NCI-H82 treated with DMSO at 0.1 percent for 48 hours (cell line): ENCODE measurements at regions not wholly inside any gene's neighbourhood (a gene's known extent, or its start where the extent isn't known, plus 50 kb on each side); places are given as distances from the start of the nearest gene placed in this dataset.
"Not testable (repeated sequence)": the region's sequence is repeated elsewhere in the genome, so short reads cannot be mapped to it uniquely, and the experiment has no call there.

ENCODE experiments used
- DNase-seq: peaks from one replicate; lab custom pipeline; 2025; ENCODE audit not compliant: unreplicated experiment; lab: John Stamatoyannopoulos, UW

DNA sequence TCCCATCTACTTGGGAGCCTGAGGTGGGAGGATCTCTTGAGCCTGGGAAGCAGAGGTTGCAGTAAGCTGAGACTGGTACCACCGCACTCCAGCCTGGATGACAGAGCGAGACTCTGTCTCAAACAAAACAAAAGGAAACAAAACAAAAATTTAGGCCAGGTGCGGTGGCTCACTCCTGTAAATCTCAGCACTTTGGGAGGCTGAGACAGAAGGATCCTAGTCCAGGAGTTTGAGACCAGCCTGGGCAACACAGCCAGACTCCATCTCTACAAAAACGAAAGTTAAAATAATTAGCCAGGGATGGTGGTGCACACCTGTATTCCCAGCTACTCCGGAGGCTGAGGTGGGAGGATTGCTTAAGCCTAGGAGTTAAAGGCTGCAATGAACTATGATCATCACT, 183.2 kb upstream of the ZNF217 start:
- no peak for DNase-seq

- no peak for DNase-seq
These were observed 181.0 kb upstream of the ZNF217 start for GRCh38 chr20:53774461-53775203.

DNA sequence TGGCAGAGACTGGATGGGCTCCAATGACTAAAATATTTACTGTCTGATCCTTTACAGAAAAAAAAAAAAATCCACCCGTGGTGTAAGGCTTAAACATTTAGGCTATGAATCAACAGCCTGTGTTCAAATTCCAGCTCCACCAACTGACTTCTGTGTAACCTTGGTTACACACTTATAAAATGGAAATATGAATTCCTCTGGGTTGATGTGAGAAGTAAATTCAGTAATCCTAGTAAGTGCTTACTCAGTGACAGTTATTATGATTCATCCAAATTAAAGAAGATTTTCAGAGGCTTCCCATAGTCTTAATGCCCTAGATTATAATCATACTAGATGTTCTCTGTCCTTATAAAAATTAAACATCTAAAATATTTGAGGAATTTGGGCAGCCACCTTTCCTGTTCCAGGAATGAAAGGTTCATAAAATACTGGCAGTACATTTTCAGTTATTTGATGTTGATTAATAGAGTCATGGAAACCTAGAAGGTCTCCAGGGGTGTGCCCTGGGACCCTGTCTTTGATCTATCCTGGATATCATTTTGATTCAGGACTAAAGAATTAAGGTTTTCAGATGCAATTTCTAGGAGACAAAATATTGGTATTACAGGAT, 180.3 kb upstream of the ZNF217 start:
- DNase-seq = no peak

GRCh38 chr20:53773066-53773791, 179.6 kb upstream of the ZNF217 start:
- DNase-seq = not testable (repeated sequence)

DNA sequence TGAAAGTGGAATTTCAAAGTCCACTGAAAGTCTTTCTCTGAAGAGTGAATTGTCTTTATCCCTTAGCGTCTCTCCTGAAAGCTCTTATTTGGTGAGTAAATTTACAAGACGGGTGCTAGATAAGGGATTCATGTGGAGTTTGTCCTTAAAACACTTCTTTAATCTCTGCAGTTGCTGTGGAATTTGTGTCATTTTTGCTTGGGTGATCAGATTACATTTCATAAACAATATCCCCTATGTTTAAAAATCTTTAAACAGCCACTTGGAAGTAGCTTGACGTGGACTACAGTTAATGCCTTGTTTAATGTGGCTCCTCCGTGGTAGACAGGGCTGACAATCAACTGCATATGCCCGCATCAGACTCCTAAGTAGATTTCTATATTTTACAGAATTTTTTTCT, 175.4 kb upstream of the ZNF217 start:
- no peak for DNase-seq

GRCh38 chr20:53768329-53768728, 174.7 kb upstream of the ZNF217 start:
- DNase-seq = no peak

DNA sequence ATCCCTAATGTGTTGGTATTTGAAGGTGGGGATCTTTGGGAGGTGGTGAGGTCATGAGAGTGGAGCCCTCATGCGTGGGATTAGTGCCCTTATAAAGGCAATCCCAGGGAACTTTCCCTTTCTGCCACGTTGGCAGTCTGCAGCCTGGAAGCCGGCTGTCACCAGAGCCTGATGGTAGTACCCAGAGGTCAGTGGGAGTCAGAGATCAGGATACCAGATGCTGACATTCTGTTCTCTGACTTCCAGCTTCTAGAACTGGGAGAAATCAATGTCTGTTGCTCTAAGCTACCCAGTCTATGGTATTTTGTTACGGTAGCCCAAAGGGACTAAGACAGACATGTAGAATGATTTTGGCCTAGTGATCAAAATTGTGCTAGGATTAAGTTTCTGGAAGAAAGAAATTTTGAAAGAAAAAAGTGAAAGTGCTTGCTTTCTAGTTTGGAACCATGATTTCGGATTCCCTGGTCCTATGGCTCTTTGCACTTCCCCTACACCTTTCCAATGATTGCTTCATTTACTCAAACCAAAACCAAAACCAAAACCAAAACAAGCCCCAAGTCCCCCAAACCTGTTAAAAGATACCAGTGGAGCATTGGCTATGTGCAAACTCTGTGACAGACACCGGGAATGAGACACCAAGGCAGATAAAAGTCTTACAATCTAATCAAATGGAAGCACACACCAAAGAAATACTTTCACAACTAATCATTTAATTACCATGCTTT, 173.7 kb upstream of the ZNF217 start:
- no peak for DNase-seq

- no peak for DNase-seq
These were observed 170.8 kb upstream of the ZNF217 start for GRCh38 chr20:53764415-53764800.

DNA sequence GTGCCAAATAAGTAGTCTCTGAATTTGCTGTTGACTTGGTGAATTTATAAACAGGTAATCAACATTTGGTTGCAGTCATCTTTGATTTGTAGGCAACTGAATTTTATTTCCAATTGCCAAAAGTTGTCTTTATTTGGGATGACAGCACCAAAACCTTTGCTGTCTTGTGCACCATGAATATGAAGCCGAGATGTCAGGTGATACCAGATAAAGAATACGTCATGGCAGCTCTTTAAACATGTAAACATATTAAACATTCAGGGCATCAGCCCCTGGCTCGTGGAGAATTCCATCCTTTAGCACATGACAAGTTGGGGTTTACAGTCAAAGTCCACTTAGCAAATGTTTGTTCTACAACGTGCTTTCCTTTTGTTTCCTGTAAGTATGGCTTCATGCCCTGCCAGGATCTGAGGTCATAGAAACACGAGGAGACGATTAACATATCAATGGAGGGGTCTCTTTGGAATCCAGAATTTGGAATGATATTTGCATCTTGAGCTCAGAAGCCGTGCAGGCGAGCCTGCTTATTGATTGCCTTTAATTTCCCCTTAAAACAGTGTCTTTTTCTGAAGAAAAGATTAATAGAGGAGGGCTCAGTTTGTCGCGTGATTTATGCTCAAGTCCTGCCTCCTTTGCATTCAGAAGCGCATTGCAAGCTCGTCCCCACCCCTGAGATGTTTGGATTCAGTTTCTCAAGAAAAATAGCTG, 170.2 kb upstream of the ZNF217 start:
- no peak for DNase-seq

GRCh38 chr20:53762423-53762798, 168.8 kb upstream of the ZNF217 start:
- DNase-seq = not testable (repeated sequence)

DNA sequence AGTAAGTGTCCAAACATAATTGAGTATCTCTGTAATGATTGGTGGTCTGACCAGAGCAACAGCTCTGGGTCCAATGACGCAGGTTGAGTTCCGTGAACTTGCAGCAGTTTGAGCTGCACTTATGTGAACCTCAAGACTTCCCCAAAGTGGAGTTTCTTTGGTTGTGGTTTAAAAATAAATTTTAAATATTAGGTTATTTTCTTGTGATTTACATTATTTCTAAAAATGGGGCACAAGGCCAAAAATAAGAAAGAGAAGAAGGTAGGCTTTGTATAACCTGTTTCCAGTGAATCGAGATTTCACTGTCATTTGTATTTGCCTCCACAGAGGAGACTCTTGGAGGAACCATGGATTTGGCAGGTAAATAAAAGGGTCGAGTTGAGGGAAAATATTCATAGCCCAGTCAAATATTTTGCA, 166.4 kb upstream of the ZNF217 start:
- no peak for DNase-seq

DNA sequence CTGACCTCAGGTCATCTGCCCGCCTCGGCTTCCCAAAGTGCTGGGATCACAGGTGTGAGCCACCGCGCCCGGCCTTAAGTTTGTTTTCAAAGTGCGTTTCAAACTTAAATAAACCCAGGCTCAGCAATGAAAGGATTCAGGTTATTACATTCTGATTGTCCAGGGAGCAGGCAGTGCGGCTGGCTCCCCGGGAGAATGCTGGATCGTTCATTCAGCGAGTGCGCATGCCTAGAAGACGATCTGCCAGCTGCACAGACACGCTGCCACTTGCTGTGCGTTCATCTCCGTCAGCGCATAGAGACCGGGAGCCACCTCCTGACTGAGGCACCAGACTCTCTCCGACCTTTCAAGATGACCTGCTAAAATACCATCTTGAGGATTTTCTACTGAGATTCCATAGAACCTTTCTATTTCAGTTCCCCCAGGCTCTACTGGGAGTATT, 163.9 kb upstream of the ZNF217 start:
- DNase-seq = no peak

DNA sequence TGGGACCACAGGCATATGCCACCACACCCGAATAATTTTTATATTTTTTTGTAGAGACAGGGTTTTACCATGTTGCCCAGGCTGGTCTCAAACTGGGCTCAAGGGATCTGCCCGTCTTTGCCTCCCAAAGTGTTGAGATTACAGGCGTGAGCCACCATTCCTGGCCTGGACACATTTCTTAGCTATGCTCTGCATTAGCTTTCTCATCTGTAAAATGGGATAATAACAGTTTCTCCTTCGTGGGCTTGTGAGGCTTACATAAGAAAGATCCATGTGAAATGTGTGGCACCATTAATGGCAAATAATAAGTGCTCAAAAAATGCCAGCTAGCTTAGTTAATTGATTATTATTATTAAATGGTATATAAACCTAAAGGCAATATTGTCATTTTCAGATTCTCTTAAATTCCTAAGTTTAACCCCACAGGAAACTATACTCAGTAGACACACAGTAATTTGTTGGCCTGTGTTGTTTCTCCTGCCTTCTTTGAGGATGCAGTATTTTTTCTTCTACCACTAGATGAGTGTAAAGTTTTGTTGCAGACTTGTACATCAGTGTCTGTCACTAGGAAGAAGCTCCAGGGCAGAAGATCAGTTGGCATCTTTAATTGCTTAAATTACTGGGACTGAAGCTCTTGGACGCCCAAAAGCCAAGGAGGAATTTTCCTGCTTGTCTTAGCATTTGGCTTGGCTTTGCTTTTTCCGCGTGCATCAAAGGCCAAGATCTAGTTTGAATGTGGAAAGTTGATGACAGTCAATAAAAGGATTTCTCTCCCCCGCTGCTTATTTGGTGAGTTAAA, 162.3 kb upstream of the ZNF217 start:
- DNase-seq = no peak

- no peak for DNase-seq
These were observed 160.3 kb upstream of the ZNF217 start for GRCh38 chr20:53753880-53754459.

- DNase-seq = no peak
These were observed 159.6 kb upstream of the ZNF217 start for GRCh38 chr20:53752971-53753879.

- no peak for DNase-seq
These were observed 158.9 kb upstream of the ZNF217 start for GRCh38 chr20:53752583-53752970.

GRCh38 chr20:53751620-53752318, 158.1 kb upstream of the ZNF217 start:
- DNase-seq = no peak
